ENCODE measurements at regions not wholly inside any gene's neighbourhood (a gene's known extent, or its start where the extent isn't known, plus 50 kb on each side); places are given as distances from the start of the nearest gene placed in this dataset.

GRCh38 chr14:49057838-49058510, 528.2 kb downstream of the RPS29 start:
- TF ChIP-seq, protein P1, sequence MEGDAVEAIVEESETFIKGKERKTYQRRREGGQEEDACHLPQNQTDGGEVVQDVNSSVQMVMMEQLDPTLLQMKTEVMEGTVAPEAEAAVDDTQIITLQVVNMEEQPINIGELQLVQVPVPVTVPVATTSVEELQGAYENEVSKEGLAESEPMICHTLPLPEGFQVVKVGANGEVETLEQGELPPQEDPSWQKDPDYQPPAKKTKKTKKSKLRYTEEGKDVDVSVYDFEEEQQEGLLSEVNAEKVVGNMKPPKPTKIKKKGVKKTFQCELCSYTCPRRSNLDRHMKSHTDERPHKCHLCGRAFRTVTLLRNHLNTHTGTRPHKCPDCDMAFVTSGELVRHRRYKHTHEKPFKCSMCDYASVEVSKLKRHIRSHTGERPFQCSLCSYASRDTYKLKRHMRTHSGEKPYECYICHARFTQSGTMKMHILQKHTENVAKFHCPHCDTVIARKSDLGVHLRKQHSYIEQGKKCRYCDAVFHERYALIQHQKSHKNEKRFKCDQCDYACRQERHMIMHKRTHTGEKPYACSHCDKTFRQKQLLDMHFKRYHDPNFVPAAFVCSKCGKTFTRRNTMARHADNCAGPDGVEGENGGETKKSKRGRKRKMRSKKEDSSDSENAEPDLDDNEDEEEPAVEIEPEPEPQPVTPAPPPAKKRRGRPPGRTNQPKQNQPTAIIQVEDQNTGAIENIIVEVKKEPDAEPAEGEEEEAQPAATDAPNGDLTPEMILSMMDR (IDR thresholded peaks at IDR 0.05; ENCODE audit: low read depth, low read length), result no peak
- TF ChIP-seq POLR2A (IDR thresholded peaks at IDR 0.05; ENCODE audit: extremely low read depth, insufficient read length) (no peak), MYC (IDR thresholded peaks at IDR 0.05; ENCODE audit: low read depth, low read length) (no peak)
